Astrocyte (in vitro differentiated cells and primary cell): ENCODE measurements at regions not wholly inside any gene's neighbourhood (a gene's known extent, or its start where the extent isn't known, plus 50 kb on each side); places are given as distances from the start of the nearest gene placed in this dataset.

ENCODE experiments used
- EZH2 ChIP-seq: IDR thresholded peaks from 2 replicates; pipeline ENCODE4 v1.6.1; 2012; ENCODE audit warnings: mild to moderate bottlenecking, low read length, inconsistent platforms; ENCODE audit not compliant: insufficient read depth
- TF ChIP-seq, protein P1 (sequence below): IDR thresholded peaks from 2 replicates; pipeline ENCODE4 v1.5.1; 2011; ENCODE audit warnings: low read depth, mild to moderate bottlenecking, inconsistent platforms, low read length, moderate library complexity; ENCODE audit not compliant: insufficient read depth

DNA sequence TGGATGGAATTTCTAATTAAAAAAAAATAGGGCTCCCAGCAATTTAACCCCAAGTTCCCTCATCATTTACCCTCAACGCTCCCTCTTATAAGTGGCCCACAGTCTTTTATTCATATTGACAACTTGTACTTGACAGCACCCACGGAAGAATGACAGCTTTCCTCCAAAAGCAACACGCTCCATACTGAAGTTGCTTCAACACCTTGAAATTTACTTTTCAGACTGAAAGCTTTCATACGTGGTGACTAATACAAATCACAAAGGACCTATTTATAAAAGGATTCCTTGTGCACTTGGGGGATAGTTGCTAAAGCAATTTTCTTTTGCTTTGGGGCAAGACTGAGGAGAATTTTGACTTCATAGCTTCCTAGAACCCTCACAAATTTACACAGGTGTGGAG, 1629.4 kb upstream of the SEL1L start:
- TF ChIP-seq, protein P1, sequence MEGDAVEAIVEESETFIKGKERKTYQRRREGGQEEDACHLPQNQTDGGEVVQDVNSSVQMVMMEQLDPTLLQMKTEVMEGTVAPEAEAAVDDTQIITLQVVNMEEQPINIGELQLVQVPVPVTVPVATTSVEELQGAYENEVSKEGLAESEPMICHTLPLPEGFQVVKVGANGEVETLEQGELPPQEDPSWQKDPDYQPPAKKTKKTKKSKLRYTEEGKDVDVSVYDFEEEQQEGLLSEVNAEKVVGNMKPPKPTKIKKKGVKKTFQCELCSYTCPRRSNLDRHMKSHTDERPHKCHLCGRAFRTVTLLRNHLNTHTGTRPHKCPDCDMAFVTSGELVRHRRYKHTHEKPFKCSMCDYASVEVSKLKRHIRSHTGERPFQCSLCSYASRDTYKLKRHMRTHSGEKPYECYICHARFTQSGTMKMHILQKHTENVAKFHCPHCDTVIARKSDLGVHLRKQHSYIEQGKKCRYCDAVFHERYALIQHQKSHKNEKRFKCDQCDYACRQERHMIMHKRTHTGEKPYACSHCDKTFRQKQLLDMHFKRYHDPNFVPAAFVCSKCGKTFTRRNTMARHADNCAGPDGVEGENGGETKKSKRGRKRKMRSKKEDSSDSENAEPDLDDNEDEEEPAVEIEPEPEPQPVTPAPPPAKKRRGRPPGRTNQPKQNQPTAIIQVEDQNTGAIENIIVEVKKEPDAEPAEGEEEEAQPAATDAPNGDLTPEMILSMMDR = no peak
- TF ChIP-seq EZH2 = no peak
